SK-N-SH treated with all-trans-retinoic acid at 6 μM for 48 hours (cell line): ENCODE measurements at regions not wholly inside any gene's neighbourhood (a gene's known extent, or its start where the extent isn't known, plus 50 kb on each side); places are given as distances from the start of the nearest gene placed in this dataset.

Experiments
- GLIS3 ChIP-seq: fragments of 250-450 bp; sonication (Bioruptor Pico); IDR thresholded peaks from 2 replicates; pipeline ENCODE4 v1.5.0; 2020; ENCODE audit warnings: mild to moderate bottlenecking, moderate library complexity
- ZFP30 ChIP-seq: fragments of 450-650 bp; formaldehyde crosslinking; IDR thresholded peaks from 2 replicates; pipeline ENCODE4 v1.5.0; 2022; ENCODE audit warnings: mild to moderate bottlenecking, moderate library complexity
- ZNF70 ChIP-seq: fragments of 450-650 bp; formaldehyde crosslinking; IDR thresholded peaks from 2 replicates; pipeline ENCODE4 v1.5.0; 2020; ENCODE audit warnings: mild to moderate bottlenecking, moderate library complexity
- ZNF8 ChIP-seq: fragments of 450-650 bp; formaldehyde crosslinking; IDR thresholded peaks from 2 replicates; pipeline ENCODE4 v1.5.0; 2020; ENCODE audit warnings: mild to moderate bottlenecking, moderate library complexity

GRCh38 chr16:17729820-17730219, 259.1 kb upstream of the XYLT1 start:
- TF ChIP-seq ZNF70 (no peak), ZFP30 (CRISPR knock-in tag) (no peak), GLIS3 (CRISPR knock-in tag) (no peak), ZNF8 (CRISPR knock-in tag) (no peak)
